ENCODE measurements at regions not wholly inside any gene's neighbourhood (a gene's known extent, or its start where the extent isn't known, plus 50 kb on each side); places are given as distances from the start of the nearest gene placed in this dataset.

DNA sequence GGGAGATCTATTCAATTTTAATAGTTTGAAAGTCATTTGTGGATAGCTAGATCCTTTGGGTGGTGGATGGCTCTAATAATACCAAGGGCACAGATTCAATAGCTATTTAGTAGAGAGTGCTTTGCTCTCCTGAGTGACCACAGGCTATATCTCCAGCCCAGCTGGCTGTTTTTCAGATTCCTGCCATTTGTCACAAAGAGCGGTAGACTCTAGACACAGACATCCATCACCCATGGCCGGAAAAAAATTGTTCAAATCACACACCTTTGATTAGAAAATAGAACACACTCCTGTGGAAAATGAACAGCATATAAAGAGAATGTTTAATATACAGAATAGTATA lies 171.6 kb upstream of the MITF start:
- H3K4me3 ChIP-seq (ENCODE audit: low read depth, low read length): no peak overlapping the region
- TF ChIP-seq, protein P1, sequence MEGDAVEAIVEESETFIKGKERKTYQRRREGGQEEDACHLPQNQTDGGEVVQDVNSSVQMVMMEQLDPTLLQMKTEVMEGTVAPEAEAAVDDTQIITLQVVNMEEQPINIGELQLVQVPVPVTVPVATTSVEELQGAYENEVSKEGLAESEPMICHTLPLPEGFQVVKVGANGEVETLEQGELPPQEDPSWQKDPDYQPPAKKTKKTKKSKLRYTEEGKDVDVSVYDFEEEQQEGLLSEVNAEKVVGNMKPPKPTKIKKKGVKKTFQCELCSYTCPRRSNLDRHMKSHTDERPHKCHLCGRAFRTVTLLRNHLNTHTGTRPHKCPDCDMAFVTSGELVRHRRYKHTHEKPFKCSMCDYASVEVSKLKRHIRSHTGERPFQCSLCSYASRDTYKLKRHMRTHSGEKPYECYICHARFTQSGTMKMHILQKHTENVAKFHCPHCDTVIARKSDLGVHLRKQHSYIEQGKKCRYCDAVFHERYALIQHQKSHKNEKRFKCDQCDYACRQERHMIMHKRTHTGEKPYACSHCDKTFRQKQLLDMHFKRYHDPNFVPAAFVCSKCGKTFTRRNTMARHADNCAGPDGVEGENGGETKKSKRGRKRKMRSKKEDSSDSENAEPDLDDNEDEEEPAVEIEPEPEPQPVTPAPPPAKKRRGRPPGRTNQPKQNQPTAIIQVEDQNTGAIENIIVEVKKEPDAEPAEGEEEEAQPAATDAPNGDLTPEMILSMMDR (IDR thresholded peaks at IDR 0.05; ENCODE audit: low read depth, low read length): no peak

DNA sequence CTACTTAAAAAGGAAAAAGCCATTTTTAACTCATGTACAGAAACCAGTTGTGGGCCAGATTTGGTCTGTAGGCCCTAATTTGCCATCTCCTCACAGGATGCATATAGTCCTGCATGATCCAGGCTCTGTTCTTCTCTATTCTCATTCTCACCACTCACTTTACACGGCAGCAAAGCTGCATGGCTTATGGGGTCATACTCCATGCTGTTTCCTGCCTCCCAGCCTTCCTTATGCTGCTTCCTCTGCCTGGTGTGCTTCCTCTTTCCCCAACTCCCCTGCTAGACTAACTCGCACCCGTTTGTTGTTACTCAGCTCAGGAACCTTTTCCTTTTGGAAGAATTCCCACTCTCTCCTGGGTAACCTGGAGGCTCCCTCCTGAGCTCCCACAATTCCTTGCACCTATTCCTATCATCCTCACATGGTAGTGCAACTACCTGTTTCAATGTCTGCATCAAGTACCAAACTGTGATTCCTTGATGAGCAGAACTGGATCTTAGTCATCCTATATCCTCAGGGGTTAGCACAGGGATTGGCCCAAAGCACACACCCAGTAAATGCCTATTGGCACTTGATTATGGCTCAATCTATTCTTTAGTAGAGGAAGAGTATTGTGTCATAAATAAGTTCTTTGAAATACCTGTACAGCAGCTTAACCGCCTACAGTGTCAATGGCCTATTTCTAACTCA lies 172.1 kb upstream of the MITF start:
- no peak overlapping the region for H3K4me3 ChIP-seq (ENCODE audit: low read depth, low read length)
- TF ChIP-seq, protein P1 (IDR thresholded peaks at IDR 0.05; ENCODE audit: low read depth, low read length): no peak

DNA sequence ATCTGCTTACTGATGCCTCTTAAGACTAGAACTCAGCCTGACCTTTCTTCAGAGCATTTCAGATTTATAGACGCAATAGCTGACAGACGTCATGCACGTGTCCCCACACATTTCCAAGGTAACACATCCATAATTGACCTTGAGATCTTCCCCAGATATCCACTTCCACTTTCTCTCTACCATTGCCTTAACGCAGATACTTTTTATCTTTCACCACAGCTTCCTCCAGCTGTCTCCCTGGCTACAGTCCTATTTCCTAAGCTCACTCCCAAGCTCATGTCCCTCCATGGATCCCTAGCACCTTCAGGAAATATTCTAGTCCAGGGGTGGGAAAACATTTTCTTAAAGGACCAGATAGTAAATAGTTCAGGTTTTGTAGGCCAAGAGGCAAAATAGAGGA lies 173.0 kb upstream of the MITF start:
- TF ChIP-seq, protein P1 (IDR thresholded peaks at IDR 0.05; ENCODE audit: low read depth, low read length): no peak
- H3K4me3 ChIP-seq (ENCODE audit: low read depth, low read length): no peak overlapping the region

DNA sequence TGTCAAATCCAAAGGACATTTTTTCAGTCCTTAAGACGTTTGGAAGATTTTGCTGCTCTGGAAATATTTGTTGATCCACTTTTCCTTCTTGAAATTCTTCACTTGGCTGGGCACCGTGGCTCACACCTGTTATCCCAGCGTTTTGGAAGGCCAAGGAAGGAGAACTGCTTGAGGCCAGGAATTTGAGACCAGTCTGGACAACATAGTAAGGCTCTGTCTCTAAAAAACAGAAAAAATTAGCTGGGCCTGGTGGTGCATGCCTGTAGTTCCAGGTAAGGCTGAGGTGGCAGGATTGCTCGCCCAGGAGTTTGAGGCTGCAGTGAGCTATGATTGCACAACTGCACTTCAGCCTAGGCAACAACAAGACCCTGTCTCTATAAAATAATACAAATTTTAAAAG lies 173.9 kb upstream of the MITF start:
- TF ChIP-seq, protein P1 (IDR thresholded peaks at IDR 0.05; ENCODE audit: low read depth, low read length): no peak
- no peak overlapping the region for H3K4me3 ChIP-seq (ENCODE audit: low read depth, low read length)

DNA sequence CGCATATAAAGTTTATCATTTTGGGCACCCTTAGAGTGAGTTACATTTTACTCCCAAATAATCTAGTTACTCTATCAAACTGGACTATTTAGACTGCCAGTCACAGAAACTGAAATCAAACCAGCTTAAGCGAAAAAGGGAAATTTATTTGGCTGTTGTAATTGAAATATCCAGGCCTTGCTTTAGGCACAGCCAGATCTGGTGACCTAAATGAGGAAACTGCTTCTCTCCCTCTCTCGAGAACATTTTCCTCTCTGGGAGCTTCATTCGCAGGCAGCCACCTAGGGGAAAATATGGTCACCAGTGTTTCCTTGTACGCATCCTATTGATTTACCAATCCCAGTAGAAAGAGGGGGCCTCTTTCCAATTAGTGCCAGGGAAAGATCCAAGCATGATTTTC lies 175.3 kb upstream of the MITF start:
- TF ChIP-seq, protein P1 (IDR thresholded peaks at IDR 0.05; ENCODE audit: low read depth, low read length): no peak
- no peak overlapping the region for H3K4me3 ChIP-seq (ENCODE audit: low read depth, low read length)

DNA sequence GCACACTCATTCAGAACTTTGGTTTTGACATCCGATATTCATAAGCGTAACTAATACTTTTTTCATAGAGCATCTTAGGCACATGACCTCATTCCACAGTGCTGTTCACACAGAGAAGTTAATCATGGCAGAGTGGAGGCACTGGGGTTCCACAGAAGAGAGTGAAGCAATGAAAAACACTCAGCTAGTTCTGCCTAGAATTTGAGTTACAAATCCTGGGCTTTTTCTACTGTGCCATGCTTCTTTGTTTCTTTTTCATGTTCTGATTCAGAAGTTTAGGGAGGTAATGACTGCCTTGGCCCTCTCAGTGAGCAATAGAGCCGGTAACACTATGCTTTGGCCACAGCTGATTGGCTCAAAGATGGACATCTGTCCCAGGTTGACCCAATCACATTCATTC lies 176.1 kb upstream of the MITF start:
- TF ChIP-seq, protein P1 (IDR thresholded peaks at IDR 0.05; ENCODE audit: low read depth, low read length): no peak
- no peak overlapping the region for H3K4me3 ChIP-seq (ENCODE audit: low read depth, low read length)

DNA sequence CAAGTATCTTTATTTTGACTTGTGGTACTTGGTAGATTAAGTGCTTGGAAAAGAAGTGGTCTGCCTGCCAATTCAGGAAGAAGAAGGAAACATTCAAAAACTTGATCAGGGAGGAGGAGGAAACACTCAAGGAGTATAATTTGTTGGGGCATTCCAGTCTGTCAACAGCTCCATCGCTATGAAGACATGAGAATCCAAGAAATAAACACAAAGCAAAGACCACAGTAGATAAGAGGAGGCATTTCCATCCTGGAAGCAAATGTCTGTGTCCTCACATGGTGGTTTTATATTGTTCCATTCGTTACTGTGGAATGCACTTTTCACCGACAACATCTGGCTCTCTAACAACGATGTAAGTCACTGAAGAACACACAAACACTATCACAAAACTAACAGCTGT lies 176.1 kb upstream of the FRMD4B start:
- H3K4me3 ChIP-seq (ENCODE audit: low read depth, low read length): no peak overlapping the region
- TF ChIP-seq, protein P1 (IDR thresholded peaks at IDR 0.05; ENCODE audit: low read depth, low read length): no peak

Data from WI38 (cell line).